Peyer's patch (tissue), 4 donors: ENCODE measurements at regions not wholly inside any gene's neighbourhood (a gene's known extent, or its start where the extent isn't known, plus 50 kb on each side); places are given as distances from the start of the nearest gene placed in this dataset.

Source experiments
- POLR2A ChIP-seq, 2 donors: fragments of 450-650 bp; IDR thresholded peaks; one replicate each; pipeline ENCODE4 v1.5.1; 2017; ENCODE audit warnings: antibody characterized with exemption in 2 of 2, mild to moderate bottlenecking in 2 of 2, moderate library complexity in 2 of 2
- TF ChIP-seq, protein P1 (sequence below), 6 experiments: fragments of 450-650 bp in 4 of 6; fragments of 200-600 bp in 2 of 6; sonication (generic) in 1 of 6; IDR thresholded peaks; one replicate each; pipeline ENCODE4 v1.5.1; 2017 to 2019; ENCODE audit warnings: antibody characterized with exemption in 6 of 6, mild to moderate bottlenecking in 3 of 6, moderate library complexity in 1 of 6

DNA sequence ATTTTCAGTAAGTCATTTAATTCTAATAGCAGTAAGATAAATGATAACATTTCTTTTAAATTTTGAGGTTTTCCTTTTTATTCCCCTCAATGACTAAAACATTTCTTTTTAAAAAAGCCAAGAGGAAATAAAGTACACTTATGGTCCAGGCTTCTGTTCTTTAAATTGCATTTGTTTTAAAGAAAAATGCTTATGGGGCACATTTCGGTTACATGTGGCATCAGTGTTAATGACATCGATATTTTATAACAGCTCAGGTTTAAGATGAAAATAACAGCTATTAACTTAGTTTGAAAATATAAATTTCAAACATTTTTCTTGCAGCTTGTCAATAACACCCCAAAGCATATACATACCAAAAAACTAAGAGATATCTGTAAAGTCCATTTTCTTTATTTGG, 1161.1 kb downstream of the PCDH18 start:
- no peak for TF ChIP-seq POLR2A (IDR thresholded peaks at IDR 0.05)
- TF ChIP-seq, protein P1, sequence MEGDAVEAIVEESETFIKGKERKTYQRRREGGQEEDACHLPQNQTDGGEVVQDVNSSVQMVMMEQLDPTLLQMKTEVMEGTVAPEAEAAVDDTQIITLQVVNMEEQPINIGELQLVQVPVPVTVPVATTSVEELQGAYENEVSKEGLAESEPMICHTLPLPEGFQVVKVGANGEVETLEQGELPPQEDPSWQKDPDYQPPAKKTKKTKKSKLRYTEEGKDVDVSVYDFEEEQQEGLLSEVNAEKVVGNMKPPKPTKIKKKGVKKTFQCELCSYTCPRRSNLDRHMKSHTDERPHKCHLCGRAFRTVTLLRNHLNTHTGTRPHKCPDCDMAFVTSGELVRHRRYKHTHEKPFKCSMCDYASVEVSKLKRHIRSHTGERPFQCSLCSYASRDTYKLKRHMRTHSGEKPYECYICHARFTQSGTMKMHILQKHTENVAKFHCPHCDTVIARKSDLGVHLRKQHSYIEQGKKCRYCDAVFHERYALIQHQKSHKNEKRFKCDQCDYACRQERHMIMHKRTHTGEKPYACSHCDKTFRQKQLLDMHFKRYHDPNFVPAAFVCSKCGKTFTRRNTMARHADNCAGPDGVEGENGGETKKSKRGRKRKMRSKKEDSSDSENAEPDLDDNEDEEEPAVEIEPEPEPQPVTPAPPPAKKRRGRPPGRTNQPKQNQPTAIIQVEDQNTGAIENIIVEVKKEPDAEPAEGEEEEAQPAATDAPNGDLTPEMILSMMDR (IDR thresholded peaks at IDR 0.05), result no peak
